NB4 (cell line): ENCODE measurements at regions not wholly inside any gene's neighbourhood (a gene's known extent, or its start where the extent isn't known, plus 50 kb on each side); places are given as distances from the start of the nearest gene placed in this dataset.

Experiments
- MYC ChIP-seq: IDR thresholded peaks from 2 replicates; pipeline ENCODE4 v1.6.1; 2011; ENCODE audit warnings: low read depth, low read length
- POLR2A ChIP-seq: IDR thresholded peaks from 2 replicates; pipeline ENCODE4 v1.6.1; 2011; ENCODE audit warnings: mild to moderate bottlenecking; ENCODE audit not compliant: insufficient read length; ENCODE audit errors: extremely low read depth
- TF ChIP-seq, protein P1 (sequence below): IDR thresholded peaks from one replicate; pipeline ENCODE4 v1.5.1; 2012; ENCODE audit warnings: low read depth, low read length

DNA sequence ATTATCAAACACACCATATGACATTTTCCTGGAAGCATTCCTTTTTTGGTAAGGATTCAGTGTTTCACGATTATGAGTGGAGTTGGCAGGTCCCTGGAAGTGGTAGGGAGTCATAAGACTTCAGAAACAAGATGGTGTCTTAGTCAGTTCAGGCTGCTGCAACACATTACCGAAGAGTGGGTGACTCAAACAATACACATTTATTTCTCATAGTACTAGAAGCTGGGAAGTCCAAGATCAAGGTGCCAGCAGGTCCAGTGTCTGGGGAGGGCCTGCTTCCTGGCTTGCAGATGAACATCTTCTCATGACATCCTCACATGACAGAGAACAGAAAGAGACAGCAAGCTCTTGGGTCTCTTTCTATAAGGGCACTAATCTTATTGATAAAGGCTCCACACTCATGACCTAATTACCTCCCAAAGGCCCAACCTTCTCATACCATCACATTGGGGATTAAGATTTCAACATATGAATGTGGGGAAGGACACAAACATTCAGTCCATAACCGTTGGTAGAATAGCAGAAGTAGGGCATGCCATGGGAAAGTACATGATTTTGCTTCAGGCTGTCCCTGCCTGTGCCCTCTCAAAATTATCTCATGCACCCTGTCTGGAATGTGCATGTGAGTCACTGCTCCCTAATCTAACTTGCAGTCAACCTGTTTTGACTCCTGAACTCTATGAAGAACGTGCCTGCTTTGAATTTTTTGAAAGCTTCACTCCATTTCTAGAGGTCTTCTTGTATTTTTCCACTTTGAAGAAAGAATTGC is 72.5 kb downstream of the GTPBP8 start:
- TF ChIP-seq, protein P1, sequence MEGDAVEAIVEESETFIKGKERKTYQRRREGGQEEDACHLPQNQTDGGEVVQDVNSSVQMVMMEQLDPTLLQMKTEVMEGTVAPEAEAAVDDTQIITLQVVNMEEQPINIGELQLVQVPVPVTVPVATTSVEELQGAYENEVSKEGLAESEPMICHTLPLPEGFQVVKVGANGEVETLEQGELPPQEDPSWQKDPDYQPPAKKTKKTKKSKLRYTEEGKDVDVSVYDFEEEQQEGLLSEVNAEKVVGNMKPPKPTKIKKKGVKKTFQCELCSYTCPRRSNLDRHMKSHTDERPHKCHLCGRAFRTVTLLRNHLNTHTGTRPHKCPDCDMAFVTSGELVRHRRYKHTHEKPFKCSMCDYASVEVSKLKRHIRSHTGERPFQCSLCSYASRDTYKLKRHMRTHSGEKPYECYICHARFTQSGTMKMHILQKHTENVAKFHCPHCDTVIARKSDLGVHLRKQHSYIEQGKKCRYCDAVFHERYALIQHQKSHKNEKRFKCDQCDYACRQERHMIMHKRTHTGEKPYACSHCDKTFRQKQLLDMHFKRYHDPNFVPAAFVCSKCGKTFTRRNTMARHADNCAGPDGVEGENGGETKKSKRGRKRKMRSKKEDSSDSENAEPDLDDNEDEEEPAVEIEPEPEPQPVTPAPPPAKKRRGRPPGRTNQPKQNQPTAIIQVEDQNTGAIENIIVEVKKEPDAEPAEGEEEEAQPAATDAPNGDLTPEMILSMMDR = no peak
- TF ChIP-seq MYC = no peak
- no peak for TF ChIP-seq POLR2A
